ENCODE measurements at regions not wholly inside any gene's neighbourhood (a gene's known extent, or its start where the extent isn't known, plus 50 kb on each side); places are given as distances from the start of the nearest gene placed in this dataset.

DNA sequence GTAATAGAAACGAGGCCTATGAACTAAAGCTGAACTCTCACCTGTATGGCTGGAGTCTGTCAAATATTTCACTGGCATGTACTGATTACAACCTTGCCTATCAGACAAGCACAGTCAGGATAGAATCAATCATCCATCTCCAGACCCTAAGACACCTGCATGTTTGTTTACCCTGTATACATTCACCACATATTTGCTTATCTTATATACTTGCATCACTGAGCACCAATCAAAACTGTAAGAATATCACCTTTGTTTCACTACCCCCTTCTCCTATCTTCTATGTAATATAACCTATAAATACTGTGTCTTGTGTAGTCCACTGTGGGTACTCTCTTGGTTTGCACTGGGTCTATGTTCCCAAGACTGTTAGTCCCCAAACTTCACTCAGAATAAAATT is 1085.7 kb downstream of the TAF11L14 start:
- H3K36me3 ChIP-seq (ENCODE audit: control insufficient read depth in 2 of 4, insufficient read depth in 4 of 4, low read length in 3 of 4), result no peaks in the 10 kb centered on the region

More for the DNA sequence above, 1085.7 kb downstream of the TAF11L14 start:
- Histone ChIP-seq H2BK20ac (ENCODE audit: low read length) (no peak overlapping the region), H3K18ac (ENCODE audit: extremely low read depth, low read length) (no peak overlapping the region), H3K4me2 (ENCODE audit: insufficient read depth in 1 of 2, low read depth in 2 of 2, low read length in 2 of 2) (no peak overlapping the region), H4K5ac (ENCODE audit: insufficient read length, low read depth, low read length) (no peak overlapping the region), H3K9me3 (ENCODE audit: insufficient read depth in 2 of 2, low read depth in 1 of 2, low read length in 1 of 2) (no peaks in the 10 kb centered on the region), H3K23me2 (ENCODE audit: low read depth, low read length) (no peaks in the 10 kb centered on the region), H4K8ac (ENCODE audit: extremely low read depth, insufficient read depth, low read length) (no peak overlapping the region), H4K91ac (replicated peaks; ENCODE audit: insufficient read length, low read length) (no peak overlapping the region), H3K9ac (replicated peaks in 1 of 4; ENCODE audit: extremely low read depth in 1 of 4, low read depth in 3 of 4, low read length in 3 of 4) (no peak overlapping the region), H2BK12ac (ENCODE audit: low read depth, low read length) (no peak overlapping the region), H3K23ac (ENCODE audit: insufficient read length) (no peak overlapping the region), H4K20me1 (replicated peaks in 1 of 2; ENCODE audit: control insufficient read depth in 1 of 2, insufficient read depth in 2 of 2, low read length in 2 of 2) (no peaks in the 10 kb centered on the region), H3K27me3 (replicated peaks in 1 of 4; ENCODE audit: control insufficient read depth in 3 of 4, extremely low read depth in 1 of 4, insufficient read depth in 3 of 4, low read length in 3 of 4) (no peaks in the 10 kb centered on the region), H3K56ac (replicated peaks; ENCODE audit: insufficient read length, low read depth, low read length) (no peak overlapping the region), H2BK120ac (replicated peaks; ENCODE audit: low read depth, low read length) (no peak overlapping the region), H3K4me3 (ENCODE audit: extremely low read depth in 1 of 4, insufficient read depth in 2 of 4, low read depth in 3 of 4, low read length in 4 of 4) (no peak overlapping the region), H3K79me1 (ENCODE audit: low read depth, low read length) (no peaks in the 10 kb centered on the region), H2BK15ac (ENCODE audit: low read length) (no peak overlapping the region), H3K14ac (ENCODE audit: insufficient read length) (no peak overlapping the region), H3K4me1 (replicated peaks in 1 of 4; ENCODE audit: control insufficient read depth in 3 of 4, insufficient read depth in 4 of 4, low read length in 3 of 4) (no peaks in the 10 kb centered on the region), H3K4ac (replicated peaks; ENCODE audit: insufficient read length, low read depth, low read length) (no peak overlapping the region), H2AFZ (ENCODE audit: low read length) (no peak overlapping the region), H2AK5ac (ENCODE audit: low read depth, low read length) (no peak overlapping the region), H3K27ac (ENCODE audit: low read depth, low read length) (no peak overlapping the region), H3K79me2 (ENCODE audit: control insufficient read depth in 1 of 2, insufficient read depth in 2 of 2, low read length in 2 of 2) (no peaks in the 10 kb centered on the region), H2BK5ac (ENCODE audit: low read depth, low read length) (no peak overlapping the region)
- DNase-seq (ENCODE audit: low read depth in 1 of 2, low spot score in 2 of 2), result no peak
- FAIRE-seq, result no peak
- TF ChIP-seq CTBP2 (IDR thresholded peaks at IDR 0.05; ENCODE audit: borderline replicate concordance, insufficient read depth, insufficient read length, low read length) (no peak), KDM5A (IDR thresholded peaks at IDR 0.05; ENCODE audit: low read length) (no peak)
- POLR2A ChIA-PET (ENCODE audit: partially characterized antibody), result no interaction called here
- WGBS, 2 experiments (ENCODE audit: extremely low coverage in 1 of 2, insufficient coverage in 1 of 2, insufficient read length in 1 of 2, insufficient replicate concordance in 2 of 2, low coverage in 1 of 2, low lambda C conversion rate in 2 of 2, missing lambda C conversion rate in 1 of 2), result 90% methylated on average over 1 of the region's 1 CpG; no CpG with 5 or more reads in 1 of the 2 experiments
- CTCF ChIA-PET (ENCODE audit: partially characterized antibody), result no interaction called here

Data from H1 (cell line).